Gastrocnemius medialis (tissue), 4 donors: ENCODE measurements at regions not wholly inside any gene's neighbourhood (a gene's known extent, or its start where the extent isn't known, plus 50 kb on each side); places are given as distances from the start of the nearest gene placed in this dataset.

Source experiments
- ATAC-seq, 2 donors: fragments of 150-250 bp; one replicate each; pipeline ENCODE4 v1.9.1; 2016
- DNase-seq, 2 donors: peaks; one replicate each; pipeline ENCODE4 v3.0.0-alpha.2; 2019
- H3K27ac ChIP-seq, 4 donors: fragments of 200-600 bp; sonication (generic); 1 replicate in 1 of 4; 2 replicates in 3 of 4; pipeline ENCODE4 v1.5.1; 2016 to 2018; ENCODE audit warnings: mild to moderate bottlenecking in 2 of 4, moderate library complexity in 1 of 4
- H3K27me3 ChIP-seq, 3 donors: fragments of 200-600 bp; sonication (generic) in 2 of 3; 1 replicate in 1 of 3; 2 replicates in 2 of 3; pipeline versions ENCODE4 v1.5.1 to v1.6.0; 2016 to 2019; ENCODE audit warnings: mild to moderate bottlenecking in 1 of 3, moderate library complexity in 1 of 3
- H3K36me3 ChIP-seq, 2 donors: fragments of 200-600 bp; sonication (generic) in 1 of 2; one replicate each; pipeline ENCODE4 v1.5.1; 2017 to 2018
- H3K4me1 ChIP-seq, 2 donors: fragments of 200-600 bp; sonication (generic) in 1 of 2; one replicate each; pipeline ENCODE4 v1.5.1; 2016 to 2017; ENCODE audit warnings: mild to moderate bottlenecking in 2 of 2
- H3K4me3 ChIP-seq, 4 donors: fragments of 200-600 bp; sonication (generic) in 3 of 4; 1 replicate in 1 of 4; 2 replicates in 3 of 4; pipeline ENCODE4 v1.5.1; 2016 to 2019; ENCODE audit warnings: mild to moderate bottlenecking in 2 of 4
- H3K9me3 ChIP-seq, 3 donors: fragments of 200-600 bp; sonication (generic) in 2 of 3; 1 replicate in 1 of 3; 2 replicates in 2 of 3; pipeline ENCODE4 v1.5.1; 2016 to 2019
- POLR2A ChIP-seq, 2 donors: fragments of 450-650 bp; IDR thresholded peaks; one replicate each; pipeline ENCODE4 v1.6.1; 2017; ENCODE audit warnings: antibody characterized with exemption in 2 of 2, mild to moderate bottlenecking in 2 of 2, moderate library complexity in 2 of 2
- in situ Hi-C, 4 donors: fragments of 200-750 bp; cut with MboI; loops; one replicate each; pipeline versions ENCODE4 v1.15.0 to v1.8.0; 2017; ENCODE audit warnings: low sequenced_read_pairs in 4 of 4
- intact Hi-C: fragments of 100-400 bp; cut with DNase I; formaldehyde crosslinking; loops from one replicate; pipeline ENCODE4 v1.15.1; 2023; ENCODE audit warnings: low total_unique reads
- TF ChIP-seq, protein P1 (sequence below), 5 experiments: fragments of 450-650 bp in 3 of 5; fragments of 200-600 bp in 2 of 5; sonication (generic) in 2 of 5; IDR thresholded peaks in 4 of 5; conservative IDR thresholded peaks in 1 of 5; 1 replicate in 4 of 5; 2 replicates in 1 of 5; pipeline ENCODE4 v1.5.1; 2016 to 2019; ENCODE audit warnings: antibody characterized with exemption in 5 of 5, mild to moderate bottlenecking in 3 of 5, moderate library complexity in 3 of 5

DNA sequence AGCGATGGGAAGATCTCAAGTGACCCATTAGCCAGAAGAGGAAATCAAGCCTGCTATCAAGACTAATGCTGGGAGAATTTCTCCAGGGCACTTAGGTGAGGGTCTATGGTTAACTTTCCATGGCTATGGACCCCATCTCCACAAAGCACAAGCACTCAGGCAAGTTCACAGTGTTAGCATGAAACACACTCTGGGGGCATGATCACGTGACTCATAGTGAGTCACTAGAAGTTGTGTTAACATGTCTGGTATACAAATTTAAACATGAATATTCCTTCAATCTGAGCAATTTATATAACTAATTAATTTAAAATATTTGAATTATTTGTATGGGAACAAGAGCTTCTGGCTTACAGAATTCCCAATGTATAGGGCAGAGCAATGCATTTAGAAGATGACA, 131.8 kb downstream of the FAM204A start:
- no peak for DNase-seq
- Histone ChIP-seq H3K27me3 (no peaks in the 10 kb centered on the region), H3K36me3 (no peaks in the 10 kb centered on the region), H3K4me1 (no peaks in the 10 kb centered on the region), H3K9me3 (no peaks in the 10 kb centered on the region), H3K27ac (no peak overlapping the region), H3K4me3 (no peak overlapping the region)
- intact Hi-C loops (no loop called here), in situ Hi-C loops (no loop called here)
- no peak for TF ChIP-seq POLR2A (IDR thresholded peaks at IDR 0.05)
- TF ChIP-seq, protein P1, sequence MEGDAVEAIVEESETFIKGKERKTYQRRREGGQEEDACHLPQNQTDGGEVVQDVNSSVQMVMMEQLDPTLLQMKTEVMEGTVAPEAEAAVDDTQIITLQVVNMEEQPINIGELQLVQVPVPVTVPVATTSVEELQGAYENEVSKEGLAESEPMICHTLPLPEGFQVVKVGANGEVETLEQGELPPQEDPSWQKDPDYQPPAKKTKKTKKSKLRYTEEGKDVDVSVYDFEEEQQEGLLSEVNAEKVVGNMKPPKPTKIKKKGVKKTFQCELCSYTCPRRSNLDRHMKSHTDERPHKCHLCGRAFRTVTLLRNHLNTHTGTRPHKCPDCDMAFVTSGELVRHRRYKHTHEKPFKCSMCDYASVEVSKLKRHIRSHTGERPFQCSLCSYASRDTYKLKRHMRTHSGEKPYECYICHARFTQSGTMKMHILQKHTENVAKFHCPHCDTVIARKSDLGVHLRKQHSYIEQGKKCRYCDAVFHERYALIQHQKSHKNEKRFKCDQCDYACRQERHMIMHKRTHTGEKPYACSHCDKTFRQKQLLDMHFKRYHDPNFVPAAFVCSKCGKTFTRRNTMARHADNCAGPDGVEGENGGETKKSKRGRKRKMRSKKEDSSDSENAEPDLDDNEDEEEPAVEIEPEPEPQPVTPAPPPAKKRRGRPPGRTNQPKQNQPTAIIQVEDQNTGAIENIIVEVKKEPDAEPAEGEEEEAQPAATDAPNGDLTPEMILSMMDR (IDR thresholded peaks at IDR 0.05 in 4 of 5, conservative IDR thresholded peaks at IDR 0.05 in 1 of 5), result no peak
- no peak for ATAC-seq

- H3K36me3 ChIP-seq, result no peaks in the 10 kb centered on the region
- in situ Hi-C loops (no loop called here), intact Hi-C loops (no loop called here)
- DNase-seq, result no peak
- no peak for ATAC-seq
- no peak overlapping the region for H3K4me3 ChIP-seq
- H3K27me3 ChIP-seq, result no peaks in the 10 kb centered on the region
- no peaks in the 10 kb centered on the region for H3K9me3 ChIP-seq
- no peaks in the 10 kb centered on the region for H3K4me1 ChIP-seq
- no peak overlapping the region for H3K27ac ChIP-seq
- TF ChIP-seq POLR2A (IDR thresholded peaks at IDR 0.05), result no peak
- TF ChIP-seq, protein P1 (IDR thresholded peaks at IDR 0.05 in 4 of 5, conservative IDR thresholded peaks at IDR 0.05 in 1 of 5), result no peak
Observed at GRCh38 chr10:118209215-118209614, 132.9 kb downstream of the FAM204A start.

GRCh38 chr10:118207470-118208007, 134.6 kb downstream of the FAM204A start:
- H3K36me3 ChIP-seq, result no peaks in the 10 kb centered on the region
- H3K27me3 ChIP-seq, result no peaks in the 10 kb centered on the region
- H3K9me3 ChIP-seq, result no peaks in the 10 kb centered on the region
- H3K4me1 ChIP-seq, result no peaks in the 10 kb centered on the region
- H3K4me3 ChIP-seq, result no peak overlapping the region
- H3K27ac ChIP-seq, result no peak overlapping the region
- TF ChIP-seq POLR2A (IDR thresholded peaks at IDR 0.05), result no peak
- TF ChIP-seq, protein P1 (IDR thresholded peaks at IDR 0.05 in 4 of 5, conservative IDR thresholded peaks at IDR 0.05 in 1 of 5), result no peak
- intact Hi-C loops (no loop called here), in situ Hi-C loops (no loop called here)
- ATAC-seq (no peak), DNase-seq (no peak)

DNA sequence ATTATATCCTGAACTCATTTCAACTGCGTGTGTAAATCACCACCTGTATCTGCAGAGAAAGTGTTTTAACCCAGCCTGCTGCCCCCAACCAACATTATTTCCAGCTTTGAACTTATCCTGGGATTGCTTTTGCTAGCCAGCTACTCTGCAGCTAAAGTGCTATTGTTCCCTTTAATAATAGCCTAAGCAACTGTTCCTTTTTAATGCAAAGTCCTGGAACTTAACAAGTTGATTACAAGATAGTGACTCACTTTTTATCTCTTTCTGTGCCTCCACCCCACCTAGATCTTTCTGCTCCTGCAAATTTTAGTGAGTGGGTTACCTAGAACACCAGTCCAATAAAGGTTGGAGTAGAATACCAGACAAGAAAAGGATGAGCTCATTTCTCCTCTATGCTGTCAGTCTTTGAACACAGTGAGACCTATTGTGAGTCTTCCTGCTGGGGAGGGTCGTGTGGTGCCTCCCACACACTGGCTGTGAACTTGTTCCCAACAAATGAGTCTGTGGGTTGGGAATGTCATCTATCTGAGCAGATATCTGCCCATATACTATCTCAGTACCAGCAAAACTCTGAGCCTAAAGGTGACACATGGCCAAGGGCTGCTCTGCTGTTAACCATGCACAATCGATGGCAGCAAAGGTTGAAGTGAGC, 137.7 kb downstream of the FAM204A start:
- Histone ChIP-seq H3K27me3 (no peaks in the 10 kb centered on the region), H3K27ac (no peak overlapping the region), H3K4me3 (no peak overlapping the region), H3K4me1 (no peaks in the 10 kb centered on the region), H3K36me3 (no peaks in the 10 kb centered on the region), H3K9me3 (no peaks in the 10 kb centered on the region)
- ATAC-seq (no peak), DNase-seq (no peak)
- intact Hi-C loops, result no loop called here
- TF ChIP-seq POLR2A (IDR thresholded peaks at IDR 0.05), result no peak
- TF ChIP-seq, protein P1 (IDR thresholded peaks at IDR 0.05 in 4 of 5, conservative IDR thresholded peaks at IDR 0.05 in 1 of 5), result no peak
- in situ Hi-C loops, result no loop called here

GRCh38 chr10:118203461-118203860, 138.7 kb downstream of the FAM204A start:
- Histone ChIP-seq H3K4me1 (no peaks in the 10 kb centered on the region), H3K4me3 (no peak overlapping the region), H3K36me3 (no peaks in the 10 kb centered on the region), H3K9me3 (no peaks in the 10 kb centered on the region), H3K27me3 (no peaks in the 10 kb centered on the region), H3K27ac (no peak overlapping the region)
- DNase-seq (no peak), ATAC-seq (no peak)
- no peak for TF ChIP-seq POLR2A (IDR thresholded peaks at IDR 0.05)
- TF ChIP-seq, protein P1 (IDR thresholded peaks at IDR 0.05 in 4 of 5, conservative IDR thresholded peaks at IDR 0.05 in 1 of 5), result no peak
- intact Hi-C loops (no loop called here), in situ Hi-C loops (no loop called here)
